SKM-1 (cell line): ENCODE measurements at regions not wholly inside any gene's neighbourhood (a gene's known extent, or its start where the extent isn't known, plus 50 kb on each side); places are given as distances from the start of the nearest gene placed in this dataset.
A peak's percentile ranks its signal among the peaks of the same experiment; 100 is the strongest.
"Not testable (repeated sequence)": the region's sequence is repeated elsewhere in the genome, so short reads cannot be mapped to it uniquely, and the experiment has no call there.

Experiments used
- DNase-seq: peaks from one replicate; lab custom pipeline; 2025; ENCODE audit not compliant: unreplicated experiment; lab: John Stamatoyannopoulos, UW

- DNase-seq: no peak
Measured at GRCh38 chr1:67482733-67483482, 52.7 kb upstream of the SERBP1 start.

GRCh38 chr1:67484492-67484891 lies 54.3 kb upstream of the SERBP1 start:
- no peak for DNase-seq

GRCh38 chr1:67485046-67485811 lies 55.0 kb upstream of the SERBP1 start:
- no peak for DNase-seq

GRCh38 chr1:67489643-67490042 lies 59.4 kb upstream of the SERBP1 start:
- DNase-seq: no peak

- DNase-seq: no peak
Measured at GRCh38 chr1:67491280-67491679, 61.1 kb upstream of the SERBP1 start.

GRCh38 chr1:67493148-67493547 lies 62.9 kb upstream of the SERBP1 start:
- no peak for DNase-seq

GRCh38 chr1:67495327-67495726 lies 65.1 kb upstream of the SERBP1 start:
- DNase-seq: no peak

GRCh38 chr1:67496329-67496728 lies 66.1 kb upstream of the SERBP1 start:
- DNase-seq: no peak

- peak; percentile 60 for DNase-seq
Measured at GRCh38 chr1:67500413-67500959, 70.3 kb upstream of the SERBP1 start.

GRCh38 chr1:67503974-67504373 lies 73.8 kb upstream of the SERBP1 start:
- no peak for DNase-seq

- DNase-seq: not testable (repeated sequence)
Measured at GRCh38 chr1:67513392-67514294, 83.4 kb upstream of the SERBP1 start.

GRCh38 chr1:67514300-67514699 lies 84.1 kb upstream of the SERBP1 start:
- no peak for DNase-seq

- no peak for DNase-seq
Measured at GRCh38 chr1:67514786-67515185, 84.6 kb upstream of the SERBP1 start.

GRCh38 chr1:67515324-67516080 lies 85.3 kb upstream of the SERBP1 start:
- DNase-seq: no peak

GRCh38 chr1:67517046-67517445 lies 86.8 kb upstream of the SERBP1 start:
- no peak for DNase-seq

GRCh38 chr1:67522001-67522441 lies 91.8 kb upstream of the SERBP1 start:
- no peak for DNase-seq

- no peak for DNase-seq
Measured at GRCh38 chr1:67522793-67523192, 92.6 kb upstream of the SERBP1 start.

GRCh38 chr1:67524143-67525052 lies 94.2 kb upstream of the SERBP1 start:
- DNase-seq: no peak

- DNase-seq: no peak
Measured at GRCh38 chr1:67525053-67525760, 95.0 kb upstream of the SERBP1 start.
